HEK293T (cell line): ENCODE measurements at regions not wholly inside any gene's neighbourhood (a gene's known extent, or its start where the extent isn't known, plus 50 kb on each side); places are given as distances from the start of the nearest gene placed in this dataset.

Source experiments
- CTCF ChIA-PET: fragments of 350-600 bp; formaldehyde crosslinking; extraction: SDS; loops from one replicate; lab custom pipeline; 2021; ENCODE audit warnings: antibody characterized with exemption, inconsistent platforms; lab: Yijun Ruan, JAX
- POLR2A ChIA-PET: fragments of 350-600 bp; formaldehyde crosslinking; extraction: SDS; loops from one replicate; lab custom pipeline; 2020; ENCODE audit warnings: antibody characterized with exemption, inconsistent platforms; lab: Yijun Ruan, JAX
- DNase-seq: peaks from one replicate; pipeline ENCODE4 v3.0.0; 2012; ENCODE audit warnings: mixed read lengths; ENCODE audit errors: extremely low spot score
- ARNT ChIP-seq: fragments of 450-650 bp; IDR thresholded peaks from 2 replicates; pipeline ENCODE4 v1.6.1; 2017; ENCODE audit warnings: mild to moderate bottlenecking
- BHLHE40 ChIP-seq: fragments of 450-650 bp; IDR thresholded peaks from 2 replicates; pipeline ENCODE4 v1.6.1; 2016; ENCODE audit warnings: mild to moderate bottlenecking, moderate library complexity, borderline replicate concordance
- CTBP1 ChIP-seq: fragments of 450-650 bp; IDR thresholded peaks from 2 replicates; pipeline ENCODE4 v1.6.1; 2016; ENCODE audit warnings: borderline replicate concordance
- ELF4 ChIP-seq: fragments of 450-650 bp; IDR thresholded peaks from 2 replicates; pipeline ENCODE4 v1.6.1; 2017; ENCODE audit warnings: antibody characterized with exemption
- FOXA1 ChIP-seq: fragments of 450-650 bp; IDR thresholded peaks from 2 replicates; pipeline ENCODE4 v1.6.1; 2016; ENCODE audit warnings: mild to moderate bottlenecking
- FOXK2 ChIP-seq: fragments of 450-650 bp; IDR thresholded peaks from 2 replicates; pipeline ENCODE4 v1.6.1; 2016; ENCODE audit warnings: mild to moderate bottlenecking
- FOXM1 ChIP-seq: fragments of 450-650 bp; IDR thresholded peaks from 2 replicates; pipeline ENCODE4 v1.6.1; 2017; ENCODE audit warnings: mild to moderate bottlenecking, borderline replicate concordance
- HDGF ChIP-seq: fragments of 450-650 bp; IDR thresholded peaks from 2 replicates; pipeline ENCODE4 v1.6.1; 2017; ENCODE audit warnings: antibody characterized with exemption, borderline replicate concordance
- L3MBTL2 ChIP-seq: fragments of 450-650 bp; conservative IDR thresholded peaks from 2 replicates; pipeline ENCODE4 v1.6.1; 2016; ENCODE audit warnings: mild to moderate bottlenecking
- LEF1 ChIP-seq: fragments of 450-650 bp; IDR thresholded peaks from 2 replicates; pipeline ENCODE4 v1.6.1; 2017; ENCODE audit warnings: mild to moderate bottlenecking, borderline replicate concordance
- NFRKB ChIP-seq: fragments of 450-650 bp; IDR thresholded peaks from 2 replicates; pipeline ENCODE4 v1.6.1; 2016; ENCODE audit warnings: mild to moderate bottlenecking, moderate library complexity
- PKNOX1 ChIP-seq: fragments of 450-650 bp; IDR thresholded peaks from 2 replicates; pipeline ENCODE4 v1.6.1; 2016
- SP1 ChIP-seq: fragments of 450-650 bp; IDR thresholded peaks from 2 replicates; pipeline ENCODE4 v1.6.1; 2017
- SUZ12 ChIP-seq: fragments of 450-650 bp; IDR thresholded peaks from 2 replicates; pipeline ENCODE4 v1.6.1; 2016; ENCODE audit warnings: mild to moderate bottlenecking
- TARDBP ChIP-seq: fragments of 450-650 bp; IDR thresholded peaks from 2 replicates; pipeline ENCODE4 v1.6.1; 2016
- ZNF384 ChIP-seq: fragments of 450-650 bp; IDR thresholded peaks from 2 replicates; pipeline ENCODE4 v1.6.1; 2016

GRCh38 chr13:107999751-108000150 lies 215.6 kb downstream of the LIG4 start:
- TF ChIP-seq BHLHE40 (no peak), L3MBTL2 (no peak), SUZ12 (no peak), PKNOX1 (no peak), ELF4 (no peak), ARNT (no peak), LEF1 (no peak), TARDBP (no peak), NFRKB (no peak), ZNF384 (no peak), FOXK2 (no peak), SP1 (no peak)
- CTCF ChIA-PET, result no interaction called here
- no peak for DNase-seq
- POLR2A ChIA-PET, result no interaction called here

- ChIA-PET POLR2A (no interaction called here), CTCF (no interaction called here)
- no peak for DNase-seq
- TF ChIP-seq FOXA1 (no peak), ELF4 (no peak)
These were observed 221.2 kb downstream of the LIG4 start for GRCh38 chr13:107994137-107994536.

- no peak for DNase-seq
These were observed 221.9 kb downstream of the LIG4 start for GRCh38 chr13:107993239-107993949.

GRCh38 chr13:107992542-107992941 lies 222.8 kb downstream of the LIG4 start:
- ChIA-PET CTCF (no interaction called here), POLR2A (no interaction called here)
- TF ChIP-seq SP1 (no peak), L3MBTL2 (no peak), ZNF384 (no peak), NFRKB (no peak), PKNOX1 (no peak), FOXM1 (no peak), SUZ12 (no peak), TARDBP (no peak), LEF1 (no peak), BHLHE40 (no peak)
- DNase-seq, result no peak

More at GRCh38 chr13:107993239-107993949, 221.9 kb downstream of the LIG4 start:
- ChIA-PET POLR2A (no interaction called here), CTCF (no interaction called here)
- no peak for TF ChIP-seq FOXM1
- TF ChIP-seq SUZ12, result no peak
- no peak for TF ChIP-seq SP1
- no peak for TF ChIP-seq ZNF384

GRCh38 chr13:107977071-107977574 lies 238.2 kb downstream of the LIG4 start:
- POLR2A ChIA-PET, result no interaction called here
- TF ChIP-seq SUZ12 (no peak), HDGF (no peak), TARDBP (no peak), LEF1 (no peak), SP1 (no peak), L3MBTL2 (no peak), FOXM1 (no peak), PKNOX1 (no peak), FOXA1 (no peak), NFRKB (no peak), CTBP1 (no peak), BHLHE40 (no peak), ZNF384 (no peak), ELF4 (no peak), FOXK2 (no peak)
- no peak for DNase-seq
- CTCF ChIA-PET, result no interaction called here

- ChIA-PET CTCF (no interaction called here), POLR2A (no interaction called here)
These were observed 238.7 kb downstream of the LIG4 start for GRCh38 chr13:107976628-107977027.

GRCh38 chr13:107974409-107974808 lies 240.9 kb downstream of the LIG4 start:
- TF ChIP-seq SP1 (no peak), FOXM1 (no peak), ELF4 (no peak), CTBP1 (no peak), ARNT (no peak), BHLHE40 (no peak), NFRKB (no peak), LEF1 (no peak), FOXA1 (no peak), ZNF384 (no peak), L3MBTL2 (no peak), SUZ12 (no peak)
- CTCF ChIA-PET, result no interaction called here
- POLR2A ChIA-PET, result no interaction called here
- no peak for DNase-seq

More at GRCh38 chr13:107976628-107977027, 238.7 kb downstream of the LIG4 start:
- no peak for TF ChIP-seq SUZ12
- DNase-seq, result no peak
